ENCODE measurements at regions not wholly inside any gene's neighbourhood (a gene's known extent, or its start where the extent isn't known, plus 50 kb on each side); places are given as distances from the start of the nearest gene placed in this dataset.

DNA sequence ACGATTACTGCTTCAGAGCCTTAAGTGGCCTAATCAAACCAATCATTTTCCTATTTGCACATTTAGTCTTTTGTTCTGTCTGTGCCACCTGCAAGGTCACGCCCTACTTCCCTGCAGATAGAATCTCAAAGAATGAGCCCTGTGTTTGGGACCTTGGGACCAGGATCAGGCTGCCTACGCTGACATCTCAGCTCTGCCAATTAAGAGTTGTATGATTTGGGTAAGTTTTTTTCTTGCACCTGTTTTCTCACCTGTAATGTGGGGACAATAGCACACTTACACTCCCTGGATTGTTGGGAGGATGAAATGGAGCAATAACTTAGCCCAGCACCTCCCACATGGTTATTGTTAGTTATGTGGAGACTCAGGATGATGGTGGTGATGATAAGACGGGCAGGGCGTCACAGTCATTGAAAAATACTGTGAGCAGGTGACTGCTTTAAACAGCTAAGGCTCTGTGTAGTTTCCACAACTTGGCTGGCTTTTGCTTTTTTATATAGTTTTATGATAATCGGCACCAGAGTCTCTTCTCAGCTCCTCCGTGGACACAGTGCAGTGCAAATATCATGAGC, 155.0 kb downstream of the ADAMTS15 start:
- DNase-seq (ENCODE audit: low read depth in 1 of 2, low spot score in 1 of 2): no peak

DNA sequence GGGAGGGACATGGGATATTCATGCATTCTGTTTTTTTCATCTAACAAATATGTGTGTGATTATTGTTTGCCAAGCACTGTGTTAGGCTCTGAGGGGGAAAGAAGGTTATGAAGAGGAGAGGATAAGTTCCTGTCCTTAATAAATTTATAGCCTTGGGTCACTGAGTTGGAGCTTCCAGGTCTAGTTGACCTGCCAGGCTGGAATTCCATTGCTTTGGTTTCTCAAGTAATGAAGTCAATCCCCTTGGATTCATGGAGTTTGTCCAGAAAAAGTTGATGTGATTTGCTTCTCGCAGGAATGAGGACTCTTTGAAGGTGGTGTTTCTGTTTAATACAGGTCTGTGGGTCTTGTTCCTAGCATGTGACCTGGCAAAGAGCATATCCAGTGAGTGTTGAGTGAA, 156.2 kb downstream of the ADAMTS15 start:
- Histone ChIP-seq H3K27me3 (ENCODE audit: insufficient read depth, poor library complexity, severe bottlenecking) (no peaks in the 10 kb centered on the region), H3K4me3 (replicated peaks; ENCODE audit: insufficient read depth, low read length) (no peak overlapping the region), H3K27ac (replicated peaks) (no peak overlapping the region)
- no peak for DNase-seq (ENCODE audit: low read depth in 1 of 2, low spot score in 1 of 2)
- TF ChIP-seq, protein P1, sequence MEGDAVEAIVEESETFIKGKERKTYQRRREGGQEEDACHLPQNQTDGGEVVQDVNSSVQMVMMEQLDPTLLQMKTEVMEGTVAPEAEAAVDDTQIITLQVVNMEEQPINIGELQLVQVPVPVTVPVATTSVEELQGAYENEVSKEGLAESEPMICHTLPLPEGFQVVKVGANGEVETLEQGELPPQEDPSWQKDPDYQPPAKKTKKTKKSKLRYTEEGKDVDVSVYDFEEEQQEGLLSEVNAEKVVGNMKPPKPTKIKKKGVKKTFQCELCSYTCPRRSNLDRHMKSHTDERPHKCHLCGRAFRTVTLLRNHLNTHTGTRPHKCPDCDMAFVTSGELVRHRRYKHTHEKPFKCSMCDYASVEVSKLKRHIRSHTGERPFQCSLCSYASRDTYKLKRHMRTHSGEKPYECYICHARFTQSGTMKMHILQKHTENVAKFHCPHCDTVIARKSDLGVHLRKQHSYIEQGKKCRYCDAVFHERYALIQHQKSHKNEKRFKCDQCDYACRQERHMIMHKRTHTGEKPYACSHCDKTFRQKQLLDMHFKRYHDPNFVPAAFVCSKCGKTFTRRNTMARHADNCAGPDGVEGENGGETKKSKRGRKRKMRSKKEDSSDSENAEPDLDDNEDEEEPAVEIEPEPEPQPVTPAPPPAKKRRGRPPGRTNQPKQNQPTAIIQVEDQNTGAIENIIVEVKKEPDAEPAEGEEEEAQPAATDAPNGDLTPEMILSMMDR (IDR thresholded peaks at IDR 0.05; ENCODE audit: insufficient read depth, low read length): no peak
- TF ChIP-seq POLR2AphosphoS5 (IDR thresholded peaks at IDR 0.05; ENCODE audit: low read depth): no peak
- TF ChIP-seq, protein P2, sequence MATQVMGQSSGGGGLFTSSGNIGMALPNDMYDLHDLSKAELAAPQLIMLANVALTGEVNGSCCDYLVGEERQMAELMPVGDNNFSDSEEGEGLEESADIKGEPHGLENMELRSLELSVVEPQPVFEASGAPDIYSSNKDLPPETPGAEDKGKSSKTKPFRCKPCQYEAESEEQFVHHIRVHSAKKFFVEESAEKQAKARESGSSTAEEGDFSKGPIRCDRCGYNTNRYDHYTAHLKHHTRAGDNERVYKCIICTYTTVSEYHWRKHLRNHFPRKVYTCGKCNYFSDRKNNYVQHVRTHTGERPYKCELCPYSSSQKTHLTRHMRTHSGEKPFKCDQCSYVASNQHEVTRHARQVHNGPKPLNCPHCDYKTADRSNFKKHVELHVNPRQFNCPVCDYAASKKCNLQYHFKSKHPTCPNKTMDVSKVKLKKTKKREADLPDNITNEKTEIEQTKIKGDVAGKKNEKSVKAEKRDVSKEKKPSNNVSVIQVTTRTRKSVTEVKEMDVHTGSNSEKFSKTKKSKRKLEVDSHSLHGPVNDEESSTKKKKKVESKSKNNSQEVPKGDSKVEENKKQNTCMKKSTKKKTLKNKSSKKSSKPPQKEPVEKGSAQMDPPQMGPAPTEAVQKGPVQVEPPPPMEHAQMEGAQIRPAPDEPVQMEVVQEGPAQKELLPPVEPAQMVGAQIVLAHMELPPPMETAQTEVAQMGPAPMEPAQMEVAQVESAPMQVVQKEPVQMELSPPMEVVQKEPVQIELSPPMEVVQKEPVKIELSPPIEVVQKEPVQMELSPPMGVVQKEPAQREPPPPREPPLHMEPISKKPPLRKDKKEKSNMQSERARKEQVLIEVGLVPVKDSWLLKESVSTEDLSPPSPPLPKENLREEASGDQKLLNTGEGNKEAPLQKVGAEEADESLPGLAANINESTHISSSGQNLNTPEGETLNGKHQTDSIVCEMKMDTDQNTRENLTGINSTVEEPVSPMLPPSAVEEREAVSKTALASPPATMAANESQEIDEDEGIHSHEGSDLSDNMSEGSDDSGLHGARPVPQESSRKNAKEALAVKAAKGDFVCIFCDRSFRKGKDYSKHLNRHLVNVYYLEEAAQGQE (IDR thresholded peaks at IDR 0.05; ENCODE audit: insufficient replicate concordance, low read depth): no peak

More for the DNA sequence above, 155.0 kb downstream of the ADAMTS15 start:
- Histone ChIP-seq H3K27me3 (ENCODE audit: insufficient read depth, poor library complexity, severe bottlenecking) (no peaks in the 10 kb centered on the region), H3K27ac (replicated peaks) (no peak overlapping the region), H3K4me3 (replicated peaks; ENCODE audit: insufficient read depth, low read length) (no peak overlapping the region)
- TF ChIP-seq, protein P1 (IDR thresholded peaks at IDR 0.05; ENCODE audit: insufficient read depth, low read length): no peak
- TF ChIP-seq SPI1 (IDR thresholded peaks at IDR 0.05; ENCODE audit: borderline replicate concordance, low read depth): no peak
- TF ChIP-seq GABPA (IDR thresholded peaks at IDR 0.05; ENCODE audit: low read depth): no peak
- TF ChIP-seq, protein P2 (IDR thresholded peaks at IDR 0.05; ENCODE audit: insufficient replicate concordance, low read depth): no peak
- no peak for TF ChIP-seq POLR2AphosphoS5 (IDR thresholded peaks at IDR 0.05; ENCODE audit: low read depth)

DNA sequence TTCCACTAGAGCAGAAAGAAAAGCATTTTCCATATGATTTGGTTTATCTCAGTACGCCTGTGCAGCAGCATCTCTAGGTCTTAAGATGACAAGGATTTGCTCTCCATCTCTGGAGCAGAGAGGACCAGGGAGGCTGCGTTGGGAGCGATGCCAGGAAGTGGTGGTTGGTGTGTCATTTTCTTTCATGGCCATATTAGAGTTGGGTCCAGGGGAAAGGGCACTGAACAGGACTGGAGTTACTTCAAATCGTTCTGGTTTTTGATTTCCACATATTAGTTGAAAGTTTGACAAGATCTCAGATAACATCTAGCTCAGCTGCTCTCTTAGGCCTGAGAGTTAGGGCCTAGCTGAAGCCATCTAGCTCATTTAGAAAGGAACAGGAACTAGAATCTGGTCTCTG, 157.7 kb downstream of the ADAMTS15 start:
- Histone ChIP-seq H3K27me3 (ENCODE audit: insufficient read depth, poor library complexity, severe bottlenecking) (no peaks in the 10 kb centered on the region), H3K4me3 (replicated peaks; ENCODE audit: insufficient read depth, low read length) (no peak overlapping the region), H3K27ac (replicated peaks) (no peak overlapping the region)
- no peak for TF ChIP-seq GABPA (IDR thresholded peaks at IDR 0.05; ENCODE audit: low read depth)
- TF ChIP-seq, protein P1 (IDR thresholded peaks at IDR 0.05; ENCODE audit: insufficient read depth, low read length): no peak
- TF ChIP-seq POLR2AphosphoS5 (IDR thresholded peaks at IDR 0.05; ENCODE audit: low read depth): no peak
- TF ChIP-seq, protein P2 (IDR thresholded peaks at IDR 0.05; ENCODE audit: insufficient replicate concordance, low read depth): no peak
- DNase-seq (ENCODE audit: low read depth in 1 of 2, low spot score in 1 of 2): no peak
